Loucy (cell line): ENCODE measurements at regions not wholly inside any gene's neighbourhood (a gene's known extent, or its start where the extent isn't known, plus 50 kb on each side); places are given as distances from the start of the nearest gene placed in this dataset.

Source experiments
- H2AFZ ChIP-seq: fragments of 200-600 bp; sonication (generic); 2 replicates; pipeline ENCODE4 v1.6.0; 2016; ENCODE audit warnings: antibody characterized with exemption, mild to moderate bottlenecking, low read length, moderate library complexity
- H3F3A ChIP-seq: fragments of 200-600 bp; 2 replicates; pipeline ENCODE4 v1.6.0; 2016; ENCODE audit warnings: antibody characterized with exemption, low read depth, mild to moderate bottlenecking
- H3K27me3 ChIP-seq: fragments of 200-600 bp; sonication (generic); 2 replicates; pipeline ENCODE4 v1.6.1; 2014; ENCODE audit warnings: low read length, mild to moderate bottlenecking; ENCODE audit not compliant: insufficient read depth, poor library complexity, severe bottlenecking
- H3K36me3 ChIP-seq: fragments of 200-600 bp; sonication (generic); 2 replicates; pipeline ENCODE4 v1.6.1; 2016; ENCODE audit warnings: low read length; ENCODE audit not compliant: insufficient read depth
- H3K4me1 ChIP-seq: fragments of 200-600 bp; sonication (generic); 2 replicates; pipeline ENCODE4 v1.5.1; 2014; ENCODE audit warnings: low read length, mild to moderate bottlenecking; ENCODE audit not compliant: insufficient read depth, poor library complexity, severe bottlenecking
- H3K4me2 ChIP-seq: fragments of 200-600 bp; sonication (generic); 2 replicates; pipeline ENCODE4 v1.6.0; 2014; ENCODE audit warnings: antibody characterized with exemption, low read length, low read depth, mild to moderate bottlenecking; ENCODE audit not compliant: poor library complexity, severe bottlenecking
- H3K4me3 ChIP-seq: fragments of 200-600 bp; sonication (generic); 2 replicates; pipeline ENCODE4 v1.5.1; 2014; ENCODE audit warnings: low read length, mild to moderate bottlenecking, mixed read lengths; ENCODE audit not compliant: poor library complexity, severe bottlenecking
- H3K79me2 ChIP-seq: fragments of 200-600 bp; sonication (generic); 2 replicates; pipeline ENCODE4 v1.6.1; 2014; ENCODE audit warnings: low read length; ENCODE audit not compliant: insufficient read depth
- H3K9ac ChIP-seq: fragments of 200-600 bp; sonication (generic); 2 replicates; pipeline ENCODE4 v1.6.0; 2014; ENCODE audit warnings: mild to moderate bottlenecking, low read depth, low read length, moderate library complexity; ENCODE audit not compliant: poor library complexity, severe bottlenecking
- H3K9me2 ChIP-seq: fragments of 200-600 bp; sonication (generic); replicated peaks from 2 replicates; pipeline ENCODE4 v1.6.1; 2016; ENCODE audit warnings: low read depth, low read length, mixed read lengths
- H3K9me3 ChIP-seq: fragments of 200-600 bp; sonication (generic); 2 replicates; pipeline ENCODE4 v1.6.1; 2014; ENCODE audit warnings: mild to moderate bottlenecking, antibody characterized with exemption, low read length, low read depth; ENCODE audit not compliant: insufficient read depth
- H4K20me1 ChIP-seq: fragments of 200-600 bp; sonication (generic); 2 replicates; pipeline ENCODE4 v1.6.0; 2014; ENCODE audit warnings: antibody characterized with exemption, low read length, mild to moderate bottlenecking; ENCODE audit not compliant: insufficient read depth, poor library complexity, severe bottlenecking
- EZH2phosphoT487 ChIP-seq: fragments of 200-600 bp; IDR thresholded peaks from 2 replicates; pipeline ENCODE4 v1.6.1; 2018; ENCODE audit warnings: antibody characterized with exemption, mild to moderate bottlenecking, moderate library complexity, borderline replicate concordance
- TF ChIP-seq, protein P1 (sequence below): fragments of 200-600 bp; sonication (generic); conservative IDR thresholded peaks from 2 replicates; pipeline ENCODE4 v1.5.1; 2014; ENCODE audit warnings: mild to moderate bottlenecking, antibody characterized with exemption, low read length

DNA sequence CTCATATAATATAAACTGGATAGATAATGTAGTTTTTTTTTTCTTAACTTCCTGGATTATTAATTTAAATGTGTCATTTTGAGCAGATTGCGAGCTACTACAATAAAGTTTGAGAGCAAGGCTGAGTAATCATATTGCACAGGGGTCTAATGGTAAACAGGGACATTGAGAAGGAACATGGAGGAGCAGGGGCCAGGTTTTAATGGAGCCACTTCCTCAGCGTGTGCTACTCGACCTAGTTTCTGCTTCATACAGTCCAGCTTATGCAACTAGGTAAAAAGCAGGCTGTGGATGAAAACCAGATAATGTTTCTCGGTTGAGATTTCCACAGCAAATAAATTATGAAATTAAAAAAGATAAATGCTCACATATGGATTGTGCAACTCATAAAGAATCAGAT lies 1915.7 kb upstream of the CELF4 start:
- no peak for TF ChIP-seq EZH2phosphoT487
- TF ChIP-seq, protein P1, sequence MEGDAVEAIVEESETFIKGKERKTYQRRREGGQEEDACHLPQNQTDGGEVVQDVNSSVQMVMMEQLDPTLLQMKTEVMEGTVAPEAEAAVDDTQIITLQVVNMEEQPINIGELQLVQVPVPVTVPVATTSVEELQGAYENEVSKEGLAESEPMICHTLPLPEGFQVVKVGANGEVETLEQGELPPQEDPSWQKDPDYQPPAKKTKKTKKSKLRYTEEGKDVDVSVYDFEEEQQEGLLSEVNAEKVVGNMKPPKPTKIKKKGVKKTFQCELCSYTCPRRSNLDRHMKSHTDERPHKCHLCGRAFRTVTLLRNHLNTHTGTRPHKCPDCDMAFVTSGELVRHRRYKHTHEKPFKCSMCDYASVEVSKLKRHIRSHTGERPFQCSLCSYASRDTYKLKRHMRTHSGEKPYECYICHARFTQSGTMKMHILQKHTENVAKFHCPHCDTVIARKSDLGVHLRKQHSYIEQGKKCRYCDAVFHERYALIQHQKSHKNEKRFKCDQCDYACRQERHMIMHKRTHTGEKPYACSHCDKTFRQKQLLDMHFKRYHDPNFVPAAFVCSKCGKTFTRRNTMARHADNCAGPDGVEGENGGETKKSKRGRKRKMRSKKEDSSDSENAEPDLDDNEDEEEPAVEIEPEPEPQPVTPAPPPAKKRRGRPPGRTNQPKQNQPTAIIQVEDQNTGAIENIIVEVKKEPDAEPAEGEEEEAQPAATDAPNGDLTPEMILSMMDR = no peak
- Histone ChIP-seq H3K4me1 (no peaks in the 10 kb centered on the region), H3K79me2 (no peaks in the 10 kb centered on the region), H3K27me3 (no peaks in the 10 kb centered on the region), H3F3A (no peaks in the 10 kb centered on the region), H3K9ac (no peak overlapping the region), H3K9me3 (no peaks in the 10 kb centered on the region), H3K4me2 (no peak overlapping the region), H2AFZ (no peak overlapping the region), H3K9me2 (no peaks in the 10 kb centered on the region), H3K36me3 (no peaks in the 10 kb centered on the region), H4K20me1 (no peaks in the 10 kb centered on the region), H3K4me3 (no peak overlapping the region)

DNA sequence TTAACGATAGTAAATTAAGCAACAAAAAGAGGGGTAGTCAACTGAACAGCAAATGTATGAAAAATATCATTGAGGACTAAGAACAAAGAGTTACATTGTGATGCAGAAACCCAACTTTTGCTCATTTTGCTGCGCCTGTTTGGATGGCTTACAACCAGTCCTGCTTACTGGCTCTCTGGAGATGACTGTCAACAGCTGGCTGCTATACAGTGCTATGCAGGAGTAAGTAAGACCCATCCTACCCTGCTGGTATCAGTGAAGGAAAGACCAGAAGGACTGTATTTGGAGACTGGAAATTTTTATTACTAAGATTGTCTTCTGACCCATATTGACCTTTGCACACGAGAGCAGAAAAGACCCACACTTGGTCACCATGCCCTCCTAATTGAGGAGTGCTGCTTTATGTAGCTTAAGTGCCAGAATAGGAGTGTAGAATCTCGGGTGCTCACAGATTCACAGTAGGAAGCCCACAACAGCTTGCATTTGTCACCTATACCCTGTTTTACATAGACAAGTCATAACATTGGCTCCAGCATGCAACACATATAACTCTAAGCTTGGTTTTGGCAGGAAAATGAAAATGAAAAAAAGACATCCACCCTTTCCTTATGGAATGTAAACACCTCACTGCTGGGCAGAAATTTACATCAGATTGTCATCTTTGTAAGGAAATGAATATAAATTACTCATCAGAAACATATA lies 1915.0 kb upstream of the CELF4 start:
- H3K9me2 ChIP-seq = no peaks in the 10 kb centered on the region
- no peak overlapping the region for H3K4me2 ChIP-seq
- no peak overlapping the region for H2AFZ ChIP-seq
- H3F3A ChIP-seq = no peaks in the 10 kb centered on the region
- no peaks in the 10 kb centered on the region for H3K9me3 ChIP-seq
- H3K27me3 ChIP-seq = no peaks in the 10 kb centered on the region
- no peak overlapping the region for H3K4me3 ChIP-seq
- no peaks in the 10 kb centered on the region for H3K79me2 ChIP-seq
- TF ChIP-seq EZH2phosphoT487 = no peak
- TF ChIP-seq, protein P1 = no peak
- H3K4me1 ChIP-seq = no peaks in the 10 kb centered on the region
- H3K36me3 ChIP-seq = no peaks in the 10 kb centered on the region
- no peaks in the 10 kb centered on the region for H4K20me1 ChIP-seq
- H3K9ac ChIP-seq = no peak overlapping the region

DNA sequence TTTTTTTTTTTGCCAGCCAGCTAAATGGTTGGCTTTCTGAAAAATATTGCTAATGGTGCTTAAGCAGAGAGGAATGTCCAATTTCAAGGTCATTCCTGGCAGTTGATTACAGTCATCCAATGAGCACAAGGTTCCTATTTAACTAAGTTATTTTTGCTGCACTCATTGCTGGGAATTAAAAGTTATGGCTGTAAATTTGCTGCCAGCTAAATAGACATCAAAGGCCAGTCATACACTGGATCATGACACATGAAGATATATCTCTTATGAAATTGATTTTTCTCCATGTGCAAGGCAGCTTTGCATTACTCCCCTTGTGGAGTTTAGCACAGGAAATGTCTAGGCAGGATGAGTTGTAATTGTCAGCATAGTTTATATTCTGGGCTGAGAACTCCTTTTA lies 1898.4 kb upstream of the CELF4 start:
- Histone ChIP-seq H3K27me3 (no peaks in the 10 kb centered on the region), H2AFZ (no peak overlapping the region), H3K4me2 (no peak overlapping the region), H3K4me3 (no peak overlapping the region), H3K79me2 (no peaks in the 10 kb centered on the region), H3K9me2 (no peaks in the 10 kb centered on the region), H3F3A (no peaks in the 10 kb centered on the region), H3K36me3 (no peaks in the 10 kb centered on the region), H3K9ac (no peak overlapping the region), H4K20me1 (no peaks in the 10 kb centered on the region), H3K9me3 (no peaks in the 10 kb centered on the region), H3K4me1 (no peaks in the 10 kb centered on the region)
- no peak for TF ChIP-seq EZH2phosphoT487
- TF ChIP-seq, protein P1 = no peak
